Hematopoietic multipotent progenitor cell treated with erythropoietin and hydrocortisone succinate and interleukin-3 and kit ligand, for 4 days (in vitro differentiated cells): ENCODE measurements at regions not wholly inside any gene's neighbourhood (a gene's known extent, or its start where the extent isn't known, plus 50 kb on each side); places are given as distances from the start of the nearest gene placed in this dataset.
"Not testable (repeated sequence)": the region's sequence is repeated elsewhere in the genome, so short reads cannot be mapped to it uniquely, and the experiment has no call there.

Source experiments
- DNase-seq: peaks from one replicate; pipeline ENCODE4 v3.0.0-alpha.2; 2015

- no peak for DNase-seq
These were observed 134.6 kb upstream of the KBTBD8 start for GRCh38 chr3:66863205-66864111.

- no peak for DNase-seq
These were observed 113.4 kb upstream of the KBTBD8 start for GRCh38 chr3:66884659-66885058.

GRCh38 chr3:66885326-66886000, 112.6 kb upstream of the KBTBD8 start:
- DNase-seq: no peak

DNA sequence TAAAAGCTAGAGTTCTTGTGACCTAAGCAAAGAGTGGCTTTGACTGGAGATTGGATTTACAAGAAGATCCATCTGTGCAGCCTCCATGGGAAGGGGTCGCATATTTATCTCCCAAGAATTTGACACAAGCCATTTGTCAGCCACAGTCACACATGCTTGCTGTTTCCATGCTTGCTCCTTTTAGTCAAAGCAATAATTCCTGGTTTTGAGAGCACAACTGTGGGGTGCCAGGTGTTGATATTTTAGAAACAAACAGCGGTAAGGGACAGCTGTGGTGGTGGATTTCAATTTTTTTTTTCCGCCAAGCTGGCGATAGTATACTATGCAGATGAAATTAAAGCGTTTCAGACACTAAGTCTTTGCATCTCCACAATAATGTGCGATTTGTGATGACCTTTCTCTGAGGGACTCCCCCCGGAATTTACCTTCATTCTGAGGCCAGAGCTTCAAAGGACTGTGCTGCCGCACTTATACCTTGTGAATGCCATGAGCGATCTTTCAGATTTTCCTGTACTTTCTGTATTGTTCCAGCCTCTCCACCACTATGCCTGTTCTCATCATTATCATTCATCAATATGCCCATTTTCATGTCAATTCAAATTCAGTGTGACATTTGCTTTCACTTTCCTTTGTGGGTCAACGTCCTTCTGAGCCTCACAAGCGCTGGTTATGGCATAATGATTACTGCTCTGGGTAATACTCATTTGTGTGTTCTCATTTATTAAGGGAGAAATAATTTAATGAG, 108.2 kb upstream of the KBTBD8 start:
- DNase-seq: no peak

GRCh38 chr3:66898155-66898554, 100.0 kb upstream of the KBTBD8 start:
- DNase-seq: peak; percentile 3

- DNase-seq: no peak
These were observed 93.8 kb upstream of the KBTBD8 start for GRCh38 chr3:66904336-66904735.

DNA sequence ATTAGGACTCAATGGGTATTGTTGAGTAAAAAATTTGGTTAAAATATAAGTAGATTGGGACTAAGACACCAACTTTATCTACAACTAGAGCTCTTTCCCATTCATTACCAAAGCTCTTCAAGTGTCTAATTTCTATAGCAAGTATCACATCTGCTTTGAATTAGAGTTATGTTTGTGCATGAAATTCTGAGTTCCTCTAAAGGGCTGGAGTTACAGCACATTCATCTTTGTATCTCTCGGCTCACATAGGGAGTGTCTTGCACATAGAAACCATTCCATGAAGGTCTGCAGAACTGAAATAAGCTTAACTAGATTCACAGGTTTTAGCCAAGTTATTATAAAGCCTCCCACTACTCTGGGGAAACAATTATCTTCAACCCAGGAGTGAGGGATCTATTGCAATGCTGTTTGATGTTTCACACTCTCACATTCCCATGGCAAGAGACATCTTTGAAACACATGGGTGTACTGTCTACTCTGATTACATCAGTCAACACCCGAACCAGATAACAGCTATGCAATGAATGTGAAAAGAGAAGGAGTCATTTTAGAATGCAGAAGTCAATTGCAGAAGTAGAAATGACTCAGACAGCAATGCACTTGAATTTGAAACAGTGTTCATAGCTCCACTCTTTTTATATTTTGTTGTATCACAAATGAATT, 93.1 kb upstream of the KBTBD8 start:
- DNase-seq: peak; percentile 18

DNA sequence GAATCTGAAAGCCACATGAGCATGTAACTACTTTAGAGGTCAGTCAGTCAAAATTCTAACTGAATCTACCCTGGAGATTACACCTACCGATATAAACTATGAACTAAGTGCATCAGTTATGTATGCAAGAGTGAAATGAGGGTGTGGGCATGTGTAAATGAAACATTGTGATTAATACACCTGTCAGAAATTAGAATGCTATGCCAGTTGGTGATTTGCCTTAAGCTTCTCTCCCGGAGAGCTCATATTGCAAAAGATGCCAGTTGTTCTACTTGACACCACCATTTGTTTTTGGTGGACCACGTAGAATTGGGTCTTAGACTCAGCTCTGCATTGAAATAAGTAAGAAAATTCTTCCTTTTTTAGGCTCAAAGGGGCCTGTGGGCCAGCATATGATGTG, 91.0 kb upstream of the KBTBD8 start:
- DNase-seq: no peak

DNA sequence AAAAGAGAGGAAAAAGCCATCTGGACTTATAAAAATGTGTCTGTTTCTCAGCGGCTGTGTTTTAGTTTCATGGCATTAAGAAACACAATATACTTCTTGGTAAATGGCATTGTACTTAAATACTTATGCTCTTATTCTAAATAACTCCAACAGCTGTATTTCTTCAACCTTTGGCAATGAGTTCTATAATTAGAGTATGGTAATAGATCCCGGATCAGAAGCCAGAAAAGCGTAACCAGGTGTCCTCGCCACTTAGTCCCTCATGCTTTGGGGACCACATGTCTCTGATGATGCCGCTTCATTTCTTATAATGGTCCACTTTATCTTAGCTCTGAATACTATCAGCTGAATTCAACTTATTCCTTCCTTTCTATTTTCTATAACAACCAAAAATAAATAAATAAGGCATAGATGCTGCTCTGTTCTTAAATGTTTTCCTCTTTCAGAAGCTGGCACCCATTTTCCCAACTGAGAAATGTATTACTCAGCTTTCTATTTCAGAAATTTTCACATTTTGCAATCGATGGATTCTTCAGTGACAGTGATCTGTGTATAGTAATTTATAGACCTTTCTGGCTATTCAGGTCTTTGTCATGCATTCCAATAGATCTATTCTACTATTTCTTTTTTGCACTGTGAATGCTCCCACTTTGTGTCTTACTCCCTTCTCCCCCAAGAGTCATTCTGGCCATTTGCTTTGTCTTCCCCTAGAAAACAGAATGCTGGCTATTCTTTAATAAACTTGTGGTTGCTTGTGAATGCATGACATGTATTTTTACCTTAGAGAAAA, 87.6 kb upstream of the KBTBD8 start:
- DNase-seq: no peak

DNA sequence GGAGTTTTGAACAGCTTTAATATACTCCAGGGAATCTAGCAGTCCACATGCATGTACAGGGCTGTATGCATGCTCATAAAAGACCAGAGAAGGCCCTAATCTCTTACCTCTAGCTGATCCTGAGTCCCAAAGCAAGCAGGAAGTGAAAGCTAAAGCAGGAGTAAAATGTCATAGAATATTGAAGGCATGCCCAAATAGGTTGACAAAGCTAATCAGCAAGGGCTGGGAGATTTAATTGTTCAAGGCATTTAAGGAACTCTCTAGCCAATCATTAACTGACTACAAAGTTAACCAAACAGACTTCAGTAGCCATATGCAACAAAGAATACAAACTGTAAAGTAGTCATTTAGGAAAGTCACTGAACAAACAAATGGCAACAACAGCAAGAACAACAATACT, 85.8 kb upstream of the KBTBD8 start:
- no peak for DNase-seq

- no peak for DNase-seq
These were observed 76.0 kb upstream of the KBTBD8 start for GRCh38 chr3:66922058-66922457.

- no peak for DNase-seq
These were observed 74.1 kb upstream of the KBTBD8 start for GRCh38 chr3:66923969-66924368.

DNA sequence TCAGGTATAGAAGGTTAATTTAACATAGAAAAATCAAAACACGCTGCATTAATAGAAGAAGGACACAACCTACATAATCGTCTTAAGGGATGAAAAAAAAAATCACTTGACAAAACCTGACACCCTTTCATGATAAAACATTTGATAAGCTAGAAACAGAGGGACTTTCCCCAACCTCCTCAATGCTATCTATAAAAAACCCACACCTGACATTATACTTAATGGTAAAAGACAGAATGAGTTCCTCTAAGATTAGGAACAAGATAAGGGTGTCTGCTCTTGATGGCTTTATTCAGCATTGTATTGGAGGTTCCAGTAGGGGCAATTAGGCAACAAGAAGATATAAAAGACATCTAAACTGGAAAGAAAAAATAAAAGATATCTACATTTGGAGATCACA, 69.9 kb upstream of the KBTBD8 start:
- no peak for DNase-seq

DNA sequence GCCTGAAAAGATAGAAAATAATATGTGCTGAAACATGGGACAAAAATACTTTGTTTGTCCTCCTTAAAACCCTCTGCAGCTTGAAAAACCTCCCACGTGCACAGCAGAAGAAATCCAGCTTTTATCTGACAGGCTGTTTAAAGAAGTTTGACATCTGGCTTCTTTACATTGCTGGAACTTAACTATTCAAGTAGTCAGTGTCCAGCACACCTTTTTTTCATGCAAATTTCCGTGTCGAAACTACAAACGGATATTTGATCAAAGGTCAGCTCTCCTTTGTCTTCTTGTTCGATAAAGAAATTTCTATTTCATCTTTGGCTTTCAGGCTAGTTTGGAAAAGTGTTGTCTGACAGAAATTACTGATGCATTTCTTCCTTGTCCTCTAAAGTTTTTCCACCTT, 66.8 kb upstream of the KBTBD8 start:
- DNase-seq: no peak

DNA sequence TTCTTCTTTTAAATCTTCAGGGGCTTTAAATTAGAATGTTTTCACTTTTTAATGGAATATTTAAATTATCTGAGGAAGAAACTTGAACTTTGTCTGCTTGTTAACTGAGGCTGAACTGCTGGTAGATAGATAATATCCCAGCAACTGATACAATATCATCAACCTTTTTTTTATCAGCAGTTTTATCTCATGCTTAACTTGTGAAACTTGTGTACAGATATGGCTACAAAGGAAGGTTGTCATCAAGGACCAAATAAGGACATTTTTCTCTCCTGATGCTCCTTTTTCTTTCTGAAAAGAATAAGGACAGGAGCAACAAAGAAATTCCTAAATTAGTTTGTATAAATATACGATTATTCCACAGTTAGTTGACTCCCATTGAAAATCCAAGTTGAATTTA, 66.4 kb upstream of the KBTBD8 start:
- DNase-seq: no peak

GRCh38 chr3:66933233-66933632, 64.9 kb upstream of the KBTBD8 start:
- no peak for DNase-seq

- DNase-seq: no peak
These were observed 64.1 kb upstream of the KBTBD8 start for GRCh38 chr3:66934041-66934440.

GRCh38 chr3:66934725-66935124, 63.4 kb upstream of the KBTBD8 start:
- DNase-seq: no peak

DNA sequence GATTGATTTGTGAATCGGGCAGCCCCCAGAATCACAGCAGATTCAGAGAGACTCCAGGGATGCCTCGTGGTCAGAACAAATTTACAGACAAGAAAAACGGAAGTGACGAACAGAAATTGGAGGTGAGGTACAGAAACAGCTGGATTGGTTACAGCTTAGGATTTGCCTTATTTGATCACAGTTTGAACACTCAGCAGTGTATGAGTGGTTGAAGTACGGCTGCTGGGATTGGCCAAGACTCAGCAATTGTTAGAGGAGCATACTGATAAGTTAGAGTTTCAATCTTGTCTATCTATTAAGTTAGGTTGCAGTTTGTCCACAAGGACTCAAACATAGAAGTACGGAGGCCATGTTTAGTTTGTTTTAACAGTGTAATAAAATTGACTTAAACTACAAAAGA, 61.1 kb upstream of the KBTBD8 start:
- not testable (repeated sequence) for DNase-seq

- DNase-seq: peak; percentile 80
These were observed 59.7 kb upstream of the KBTBD8 start for GRCh38 chr3:66938338-66938963.

GRCh38 chr3:66948041-66948440, 50.1 kb upstream of the KBTBD8 start:
- DNase-seq: no peak
